IMR-90 (cell line): ENCODE measurements at regions not wholly inside any gene's neighbourhood (a gene's known extent, or its start where the extent isn't known, plus 50 kb on each side); places are given as distances from the start of the nearest gene placed in this dataset.

Experiments
- ATAC-seq: fragments of 200-7000 bp; cut with Tn5 transposase; 2 replicates; pipeline ENCODE4 v1.9.1; 2020; ENCODE audit warnings: low read depth, mild to moderate bottlenecking, moderate library complexity
- BruUV-seq: library from RNA; stranded (reverse); fragments of 400-500 nt; replicated peaks from 2 replicates; lab custom pipeline; 2021; lab: Mats Ljungman, UMichigan
- CTCF ChIA-PET: fragments of 300-600 bp; formaldehyde crosslinking; extraction: SDS; loops from one replicate; lab custom pipeline; 2021; ENCODE audit warnings: antibody characterized with exemption; lab: Yijun Ruan, JAX
- POLR2A ChIA-PET: fragments of 300-600 bp; sonication (Branson Sonifier 250); formaldehyde crosslinking; loops from one replicate; lab custom pipeline; 2022; ENCODE audit warnings: antibody characterized with exemption; ENCODE audit not compliant: unreplicated experiment; lab: Charles Lee
- DNase-seq: peaks from one replicate; pipeline ENCODE4 v3.0.0; 2013
- H2AFZ ChIP-seq: replicated peaks from 2 replicates; pipeline ENCODE3; 2013; ENCODE audit warnings: low read length, mild to moderate bottlenecking; ENCODE audit not compliant: poor library complexity
- H2AK5ac ChIP-seq: 2 replicates; pipeline ENCODE4 v1.6.1; 2013; ENCODE audit warnings: low read depth, low read length, inconsistent platforms
- H2AK9ac ChIP-seq: replicated peaks from 2 replicates; pipeline ENCODE3; 2013; ENCODE audit warnings: mild to moderate bottlenecking, low read depth, low read length, moderate library complexity; ENCODE audit not compliant: poor library complexity
- H2BK120ac ChIP-seq: 2 replicates; pipeline ENCODE4 v1.6.1; 2013; ENCODE audit warnings: low read depth, low read length, inconsistent platforms
- H2BK15ac ChIP-seq: 3 replicates; pipeline ENCODE4 v1.6.1; 2013; ENCODE audit warnings: low read depth, low read length, inconsistent platforms
- H2BK20ac ChIP-seq: 2 replicates; pipeline ENCODE4 v1.6.1; 2013; ENCODE audit warnings: low read depth, mild to moderate bottlenecking, inconsistent platforms, low read length, moderate library complexity
- H2BK5ac ChIP-seq: 2 replicates; pipeline ENCODE4 v1.6.1; 2013; ENCODE audit warnings: mild to moderate bottlenecking, low read depth, low read length, inconsistent platforms; ENCODE audit not compliant: poor library complexity, severe bottlenecking
- H3K14ac ChIP-seq: replicated peaks from 2 replicates; pipeline ENCODE4 v1.6.1; 2013; ENCODE audit warnings: low read depth, low read length, inconsistent platforms
- H3K18ac ChIP-seq: 2 replicates; pipeline ENCODE4 v1.6.1; 2013; ENCODE audit warnings: low read depth, low read length, control low read depth
- H3K23ac ChIP-seq: 2 replicates; pipeline ENCODE4 v1.6.1; 2013; ENCODE audit warnings: low read depth, low read length, inconsistent platforms
- H3K27ac ChIP-seq: 2 replicates; pipeline ENCODE4 v1.5.1; 2013; ENCODE audit warnings: mild to moderate bottlenecking, control low read depth, low read length; ENCODE audit not compliant: insufficient read depth
- H3K27me3 ChIP-seq: 2 replicates; pipeline ENCODE4 v1.6.1; 2013; ENCODE audit warnings: low read length; ENCODE audit not compliant: control insufficient read depth, insufficient read depth
- H3K36me3 ChIP-seq: 2 replicates; pipeline ENCODE4 v1.6.1; 2013; ENCODE audit warnings: low read length, mixed read lengths; ENCODE audit not compliant: control insufficient read depth, insufficient read depth
- H3K4ac ChIP-seq: 2 replicates; pipeline ENCODE4 v1.6.1; 2013; ENCODE audit warnings: low read depth, low read length, inconsistent platforms
- H3K4me1 ChIP-seq: 2 replicates; pipeline ENCODE4 v1.6.1; 2013; ENCODE audit warnings: low read length, mixed read lengths; ENCODE audit not compliant: control insufficient read depth, insufficient read depth
- H3K4me2 ChIP-seq: 2 replicates; pipeline ENCODE4 v1.6.1; 2013; ENCODE audit warnings: low read depth, mild to moderate bottlenecking, control low read depth, low read length, moderate library complexity
- H3K4me3 ChIP-seq: 2 replicates; pipeline ENCODE4 v1.5.1; 2013; ENCODE audit warnings: low read depth, mild to moderate bottlenecking, control low read depth, low read length, moderate library complexity; ENCODE audit not compliant: insufficient read depth
- H3K56ac ChIP-seq: 2 replicates; pipeline ENCODE4 v1.6.1; 2013; ENCODE audit warnings: low read length, inconsistent platforms; ENCODE audit not compliant: insufficient read depth; ENCODE audit errors: extremely low read depth
- H3K79me1 ChIP-seq, 2 experiments: 2 replicates each; pipeline ENCODE4 v1.6.1; 2013; ENCODE audit warnings: low read length in 2 of 2, inconsistent platforms in 1 of 2, low read depth in 1 of 2
- H3K9ac ChIP-seq: 2 replicates; pipeline ENCODE4 v1.6.1; 2013; ENCODE audit warnings: low read depth, low read length, control low read depth
- H3K9me1 ChIP-seq: 2 replicates; pipeline ENCODE4 v1.6.1; 2013; ENCODE audit warnings: low read length, inconsistent platforms; ENCODE audit not compliant: insufficient read depth
- H3K9me3 ChIP-seq: 2 replicates; pipeline ENCODE4 v1.6.1; 2013; ENCODE audit warnings: low read length; ENCODE audit not compliant: control insufficient read depth, insufficient read depth
- H4K20me1 ChIP-seq: 2 replicates; pipeline ENCODE4 v1.6.1; 2013; ENCODE audit warnings: low read length, inconsistent platforms; ENCODE audit not compliant: insufficient read depth
- H4K5ac ChIP-seq: 2 replicates; pipeline ENCODE4 v1.6.1; 2013; ENCODE audit warnings: mild to moderate bottlenecking, low read depth, low read length, control low read depth
- H4K8ac ChIP-seq, 2 experiments: 2 replicates each; pipeline ENCODE4 v1.6.1; 2013; ENCODE audit warnings: low read depth in 2 of 2, low read length in 2 of 2, control low read depth in 1 of 2, inconsistent platforms in 1 of 2
- H4K91ac ChIP-seq: 2 replicates; pipeline ENCODE4 v1.6.1; 2013; ENCODE audit warnings: low read depth, low read length, inconsistent platforms; ENCODE audit not compliant: insufficient read depth
- BHLHE40 ChIP-seq: fragments of 150-350 bp; IDR thresholded peaks from 2 replicates; pipeline ENCODE4 v1.6.1; 2016; ENCODE audit warnings: mild to moderate bottlenecking, low read depth, low read length
- CEBPB ChIP-seq: IDR thresholded peaks from 2 replicates; pipeline ENCODE4 v1.6.1; 2012; ENCODE audit warnings: low read depth, low read length, improper control_type of control experiment
- CHD1 ChIP-seq: IDR thresholded peaks from 2 replicates; pipeline ENCODE4 v1.6.1; 2012; ENCODE audit warnings: low read depth, low read length, improper control_type of control experiment
- FOS ChIP-seq: fragments of 150-350 bp; IDR thresholded peaks from 2 replicates; pipeline ENCODE4 v1.6.1; 2016; ENCODE audit warnings: low read depth, low read length
- MAFK ChIP-seq: IDR thresholded peaks from 2 replicates; pipeline ENCODE4 v1.6.1; 2012; ENCODE audit warnings: low read depth, low read length, improper control_type of control experiment
- MAZ ChIP-seq: IDR thresholded peaks from 2 replicates; pipeline ENCODE4 v1.6.1; 2012; ENCODE audit warnings: low read depth, mild to moderate bottlenecking, low read length, improper control_type of control experiment, moderate library complexity, borderline replicate concordance
- MXI1 ChIP-seq: IDR thresholded peaks from 2 replicates; pipeline ENCODE4 v1.6.1; 2012; ENCODE audit warnings: low read depth, mild to moderate bottlenecking, low read length, moderate library complexity, borderline replicate concordance
- NFE2L2 ChIP-seq: fragments of 150-350 bp; IDR thresholded peaks from 2 replicates; pipeline ENCODE4 v1.6.1; 2016; ENCODE audit warnings: low read depth, mild to moderate bottlenecking, low read length
- POLR2A ChIP-seq: IDR thresholded peaks from 2 replicates; pipeline ENCODE4 v1.6.1; 2012; ENCODE audit warnings: mild to moderate bottlenecking, low read depth, low read length
- RAD21 ChIP-seq: IDR thresholded peaks from 2 replicates; pipeline ENCODE4 v1.6.1; 2012; ENCODE audit warnings: low read length, improper control_type of control experiment
- RCOR1 ChIP-seq: IDR thresholded peaks from 2 replicates; pipeline ENCODE4 v1.6.1; 2012; ENCODE audit warnings: mild to moderate bottlenecking, low read length, improper control_type of control experiment; ENCODE audit not compliant: insufficient replicate concordance
- RFX5 ChIP-seq: IDR thresholded peaks from 2 replicates; pipeline ENCODE4 v1.8.0; 2012; ENCODE audit warnings: low read depth, mild to moderate bottlenecking, low read length, moderate library complexity
- WGBS, 2 experiments: methylation state at CpG; one replicate each; pipeline versions ENCODE4 v1.1.5 to v1.1.7; 2013; ENCODE audit warnings: missing lambda C conversion rate in 2 of 2; ENCODE audit not compliant: insufficient read length in 1 of 2; ENCODE audit errors: extremely low coverage in 2 of 2; 5-methylcytosine and 5-hydroxymethylcytosine counted together
- dilution Hi-C: fragments of 300-500 bp; cut with HindIII; formaldehyde crosslinking; loops from one replicate; pipeline ENCODE4 v1.14.3; 2018; ENCODE audit warnings: low sequenced_read_pairs; ENCODE audit not compliant: unreplicated experiment
- in situ Hi-C: fragments of 300-500 bp; cut with MboI; formaldehyde crosslinking; loops from 3 replicates; pipeline ENCODE4 v1.14.3; 2019; ENCODE audit warnings: low sequenced_read_pairs, inconsistent platforms, mixed read lengths
- intact Hi-C: fragments of 100-400 bp; cut with micrococcal nuclease; formaldehyde crosslinking; loops from 2 replicates; pipeline ENCODE4 v1.10.0; 2022
- TF ChIP-seq, protein P1 (sequence below): fragments of 150-350 bp; IDR thresholded peaks from 2 replicates; pipeline ENCODE4 v1.6.1; 2016; ENCODE audit warnings: low read depth, mild to moderate bottlenecking, low read length, moderate library complexity, borderline replicate concordance
- TF ChIP-seq, protein P2 (sequence below): conservative IDR thresholded peaks from 2 replicates; pipeline ENCODE4 v1.5.1; 2012; ENCODE audit warnings: mild to moderate bottlenecking, low read depth, low read length, improper control_type of control experiment
- TF ChIP-seq, protein P3 (sequence below): fragments of 150-350 bp; IDR thresholded peaks from 2 replicates; pipeline ENCODE4 v1.6.1; 2017; ENCODE audit warnings: mild to moderate bottlenecking, antibody characterized with exemption, low read length, low read depth

DNA sequence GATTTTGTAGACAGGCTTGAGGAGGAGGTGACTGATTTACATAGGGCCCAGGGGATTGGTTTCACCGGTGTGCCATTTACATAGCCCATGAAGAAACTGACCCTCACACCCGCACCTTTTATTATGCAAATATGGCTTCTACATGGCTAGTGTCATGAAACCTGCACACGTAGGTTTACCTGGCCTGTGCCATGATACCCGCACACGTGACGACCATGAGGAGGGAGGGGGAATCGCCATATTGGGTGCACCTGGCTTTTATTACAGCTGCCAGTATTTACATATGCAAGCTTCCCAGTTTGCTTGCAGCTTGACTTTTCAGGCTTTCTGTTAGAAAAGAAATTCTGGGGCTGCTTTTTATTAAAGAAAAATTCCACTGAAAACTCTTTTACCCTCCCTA, 359.7 kb downstream of the ADAM29 start:
- H4K8ac ChIP-seq, result no peak overlapping the region
- intact Hi-C loops (no loop called here), in situ Hi-C loops (no loop called here), dilution Hi-C loops (no loop called here)
- H3K23ac ChIP-seq, result no peak overlapping the region
- no peak overlapping the region for H2AK5ac ChIP-seq
- no peak for DNase-seq
- no peak overlapping the region for H2BK120ac ChIP-seq
- H3K4me1 ChIP-seq, result no peaks in the 10 kb centered on the region
- H2AFZ ChIP-seq, result no peak overlapping the region
- no peak overlapping the region for H3K56ac ChIP-seq
- no peaks in the 10 kb centered on the region for H3K9me1 ChIP-seq
- no peak overlapping the region for H2BK5ac ChIP-seq
- H3K9me3 ChIP-seq, result no peaks in the 10 kb centered on the region; the same call in none of the 2 replicates
- H3K4me3 ChIP-seq, result no peak overlapping the region
- ChIA-PET POLR2A (no interaction called here), CTCF (no interaction called here)
- no peak overlapping the region for H2AK9ac ChIP-seq
- H4K20me1 ChIP-seq, result no peaks in the 10 kb centered on the region
- no peak overlapping the region for H3K27ac ChIP-seq
- no peak overlapping the region for H3K4me2 ChIP-seq
- no TSS peak for BruUV-seq
- no peak overlapping the region for H4K5ac ChIP-seq
- H3K9ac ChIP-seq, result no peak overlapping the region
- no peak overlapping the region for H4K91ac ChIP-seq
- H3K79me1 ChIP-seq, result no peaks in the 10 kb centered on the region
- no peak overlapping the region for H3K18ac ChIP-seq
- no peaks in the 10 kb centered on the region for H3K27me3 ChIP-seq
- TF ChIP-seq POLR2A (no peak), MXI1 (no peak), RCOR1 (no peak), BHLHE40 (no peak), FOS (no peak), RAD21 (no peak), NFE2L2 (no peak), MAZ (no peak), RFX5 (no peak), CEBPB (no peak), CHD1 (no peak), MAFK (no peak)
- TF ChIP-seq, protein P1, sequence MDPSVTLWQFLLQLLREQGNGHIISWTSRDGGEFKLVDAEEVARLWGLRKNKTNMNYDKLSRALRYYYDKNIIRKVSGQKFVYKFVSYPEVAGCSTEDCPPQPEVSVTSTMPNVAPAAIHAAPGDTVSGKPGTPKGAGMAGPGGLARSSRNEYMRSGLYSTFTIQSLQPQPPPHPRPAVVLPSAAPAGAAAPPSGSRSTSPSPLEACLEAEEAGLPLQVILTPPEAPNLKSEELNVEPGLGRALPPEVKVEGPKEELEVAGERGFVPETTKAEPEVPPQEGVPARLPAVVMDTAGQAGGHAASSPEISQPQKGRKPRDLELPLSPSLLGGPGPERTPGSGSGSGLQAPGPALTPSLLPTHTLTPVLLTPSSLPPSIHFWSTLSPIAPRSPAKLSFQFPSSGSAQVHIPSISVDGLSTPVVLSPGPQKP, result no peak
- TF ChIP-seq, protein P2, sequence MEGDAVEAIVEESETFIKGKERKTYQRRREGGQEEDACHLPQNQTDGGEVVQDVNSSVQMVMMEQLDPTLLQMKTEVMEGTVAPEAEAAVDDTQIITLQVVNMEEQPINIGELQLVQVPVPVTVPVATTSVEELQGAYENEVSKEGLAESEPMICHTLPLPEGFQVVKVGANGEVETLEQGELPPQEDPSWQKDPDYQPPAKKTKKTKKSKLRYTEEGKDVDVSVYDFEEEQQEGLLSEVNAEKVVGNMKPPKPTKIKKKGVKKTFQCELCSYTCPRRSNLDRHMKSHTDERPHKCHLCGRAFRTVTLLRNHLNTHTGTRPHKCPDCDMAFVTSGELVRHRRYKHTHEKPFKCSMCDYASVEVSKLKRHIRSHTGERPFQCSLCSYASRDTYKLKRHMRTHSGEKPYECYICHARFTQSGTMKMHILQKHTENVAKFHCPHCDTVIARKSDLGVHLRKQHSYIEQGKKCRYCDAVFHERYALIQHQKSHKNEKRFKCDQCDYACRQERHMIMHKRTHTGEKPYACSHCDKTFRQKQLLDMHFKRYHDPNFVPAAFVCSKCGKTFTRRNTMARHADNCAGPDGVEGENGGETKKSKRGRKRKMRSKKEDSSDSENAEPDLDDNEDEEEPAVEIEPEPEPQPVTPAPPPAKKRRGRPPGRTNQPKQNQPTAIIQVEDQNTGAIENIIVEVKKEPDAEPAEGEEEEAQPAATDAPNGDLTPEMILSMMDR, result no peak
- TF ChIP-seq, protein P3, sequence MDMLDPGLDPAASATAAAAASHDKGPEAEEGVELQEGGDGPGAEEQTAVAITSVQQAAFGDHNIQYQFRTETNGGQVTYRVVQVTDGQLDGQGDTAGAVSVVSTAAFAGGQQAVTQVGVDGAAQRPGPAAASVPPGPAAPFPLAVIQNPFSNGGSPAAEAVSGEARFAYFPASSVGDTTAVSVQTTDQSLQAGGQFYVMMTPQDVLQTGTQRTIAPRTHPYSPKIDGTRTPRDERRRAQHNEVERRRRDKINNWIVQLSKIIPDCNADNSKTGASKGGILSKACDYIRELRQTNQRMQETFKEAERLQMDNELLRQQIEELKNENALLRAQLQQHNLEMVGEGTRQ, result no peak
- H3K14ac ChIP-seq, result no peak overlapping the region
- no CpG with 5 or more reads among the region's 7 CpGs for WGBS, 2 experiments
- no peak for ATAC-seq
- H3K36me3 ChIP-seq, result no peaks in the 10 kb centered on the region
- H3K4ac ChIP-seq, result no peak overlapping the region
- H2BK20ac ChIP-seq, result no peak overlapping the region
- no peak overlapping the region for H2BK15ac ChIP-seq
